ENCODE measurements at regions not wholly inside any gene's neighbourhood (a gene's known extent, or its start where the extent isn't known, plus 50 kb on each side); places are given as distances from the start of the nearest gene placed in this dataset.

GRCh38 chr5:28380167-28380566 is 1341.8 kb upstream of the CDH9 start:
- TF ChIP-seq CREB1 (IDR thresholded peaks at IDR 0.05; ENCODE audit: low read depth) (no peak), ZBTB7A (IDR thresholded peaks at IDR 0.05; ENCODE audit: low read depth) (no peak), TAF1 (IDR thresholded peaks at IDR 0.05; ENCODE audit: low read depth) (no peak), EGR1 (IDR thresholded peaks at IDR 0.05) (no peak), FOXM1 (IDR thresholded peaks at IDR 0.05; ENCODE audit: borderline replicate concordance, low read depth) (no peak), TEAD4 (IDR thresholded peaks at IDR 0.05) (no peak), CEBPB (IDR thresholded peaks at IDR 0.05) (no peak), RAD21 (IDR thresholded peaks at IDR 0.05; ENCODE audit: low read depth) (no peak)
- TF ChIP-seq, protein P1, sequence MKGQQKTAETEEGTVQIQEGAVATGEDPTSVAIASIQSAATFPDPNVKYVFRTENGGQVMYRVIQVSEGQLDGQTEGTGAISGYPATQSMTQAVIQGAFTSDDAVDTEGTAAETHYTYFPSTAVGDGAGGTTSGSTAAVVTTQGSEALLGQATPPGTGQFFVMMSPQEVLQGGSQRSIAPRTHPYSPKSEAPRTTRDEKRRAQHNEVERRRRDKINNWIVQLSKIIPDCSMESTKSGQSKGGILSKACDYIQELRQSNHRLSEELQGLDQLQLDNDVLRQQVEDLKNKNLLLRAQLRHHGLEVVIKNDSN (IDR thresholded peaks at IDR 0.05), result no peak

DNA sequence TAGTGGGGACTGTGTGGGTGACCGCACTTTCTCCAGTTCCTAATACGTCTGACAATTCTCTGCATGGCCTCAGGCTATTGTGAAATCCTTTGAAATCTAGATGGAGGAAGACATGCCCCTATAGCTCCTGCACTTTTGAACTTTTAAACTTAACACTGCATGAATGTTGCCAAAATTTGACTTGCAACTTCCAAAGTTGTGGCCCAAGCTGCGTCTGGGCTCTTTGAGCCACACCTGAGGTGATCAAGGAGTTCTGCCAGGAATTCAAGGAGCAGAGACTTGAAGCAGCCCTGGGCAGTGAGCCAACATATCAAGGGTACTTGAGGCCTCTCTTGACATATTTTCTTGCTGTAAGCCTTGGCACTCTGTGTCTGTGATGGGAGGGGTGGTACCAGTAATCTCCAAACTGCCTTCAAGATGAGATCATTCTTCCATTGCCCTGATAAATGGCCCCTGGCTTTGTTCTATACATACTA is 1336.1 kb upstream of the CDH9 start:
- TF ChIP-seq, protein P2, sequence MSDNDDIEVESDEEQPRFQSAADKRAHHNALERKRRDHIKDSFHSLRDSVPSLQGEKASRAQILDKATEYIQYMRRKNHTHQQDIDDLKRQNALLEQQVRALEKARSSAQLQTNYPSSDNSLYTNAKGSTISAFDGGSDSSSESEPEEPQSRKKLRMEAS (IDR thresholded peaks at IDR 0.05), result no peak
- TF ChIP-seq YY1 (IDR thresholded peaks at IDR 0.05; ENCODE audit: low read depth) (no peak), NFIC (IDR thresholded peaks at IDR 0.05) (peak; percentile 94), TCF12 (IDR thresholded peaks at IDR 0.05; ENCODE audit: low read depth) (peak; percentile 90), CREB1 (IDR thresholded peaks at IDR 0.05; ENCODE audit: low read depth) (no peak), EP300 (IDR thresholded peaks at IDR 0.05; ENCODE audit: borderline replicate concordance) (peak; percentile 88), ZBTB7A (IDR thresholded peaks at IDR 0.05; ENCODE audit: low read depth) (no peak), CEBPB (IDR thresholded peaks at IDR 0.05) (peak; percentile 93), RAD21 (IDR thresholded peaks at IDR 0.05; ENCODE audit: low read depth) (no peak), EGR1 (IDR thresholded peaks at IDR 0.05) (0 out of 2 replicates have a peak, but pooled peaks have one; percentile 10), TEAD4 (IDR thresholded peaks at IDR 0.05) (peak; percentile 78), TAF1 (IDR thresholded peaks at IDR 0.05; ENCODE audit: low read depth) (no peak), FOXM1 (IDR thresholded peaks at IDR 0.05; ENCODE audit: borderline replicate concordance, low read depth) (peak; percentile 84)
- TF ChIP-seq, protein P3, sequence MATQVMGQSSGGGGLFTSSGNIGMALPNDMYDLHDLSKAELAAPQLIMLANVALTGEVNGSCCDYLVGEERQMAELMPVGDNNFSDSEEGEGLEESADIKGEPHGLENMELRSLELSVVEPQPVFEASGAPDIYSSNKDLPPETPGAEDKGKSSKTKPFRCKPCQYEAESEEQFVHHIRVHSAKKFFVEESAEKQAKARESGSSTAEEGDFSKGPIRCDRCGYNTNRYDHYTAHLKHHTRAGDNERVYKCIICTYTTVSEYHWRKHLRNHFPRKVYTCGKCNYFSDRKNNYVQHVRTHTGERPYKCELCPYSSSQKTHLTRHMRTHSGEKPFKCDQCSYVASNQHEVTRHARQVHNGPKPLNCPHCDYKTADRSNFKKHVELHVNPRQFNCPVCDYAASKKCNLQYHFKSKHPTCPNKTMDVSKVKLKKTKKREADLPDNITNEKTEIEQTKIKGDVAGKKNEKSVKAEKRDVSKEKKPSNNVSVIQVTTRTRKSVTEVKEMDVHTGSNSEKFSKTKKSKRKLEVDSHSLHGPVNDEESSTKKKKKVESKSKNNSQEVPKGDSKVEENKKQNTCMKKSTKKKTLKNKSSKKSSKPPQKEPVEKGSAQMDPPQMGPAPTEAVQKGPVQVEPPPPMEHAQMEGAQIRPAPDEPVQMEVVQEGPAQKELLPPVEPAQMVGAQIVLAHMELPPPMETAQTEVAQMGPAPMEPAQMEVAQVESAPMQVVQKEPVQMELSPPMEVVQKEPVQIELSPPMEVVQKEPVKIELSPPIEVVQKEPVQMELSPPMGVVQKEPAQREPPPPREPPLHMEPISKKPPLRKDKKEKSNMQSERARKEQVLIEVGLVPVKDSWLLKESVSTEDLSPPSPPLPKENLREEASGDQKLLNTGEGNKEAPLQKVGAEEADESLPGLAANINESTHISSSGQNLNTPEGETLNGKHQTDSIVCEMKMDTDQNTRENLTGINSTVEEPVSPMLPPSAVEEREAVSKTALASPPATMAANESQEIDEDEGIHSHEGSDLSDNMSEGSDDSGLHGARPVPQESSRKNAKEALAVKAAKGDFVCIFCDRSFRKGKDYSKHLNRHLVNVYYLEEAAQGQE (IDR thresholded peaks at IDR 0.05; ENCODE audit: low read depth), result no peak
- TF ChIP-seq, protein P1 (IDR thresholded peaks at IDR 0.05), result no peak

GRCh38 chr5:28370896-28371295 is 1332.5 kb upstream of the CDH9 start:
- TF ChIP-seq ZBTB7A (IDR thresholded peaks at IDR 0.05; ENCODE audit: low read depth) (no peak), YY1 (IDR thresholded peaks at IDR 0.05; ENCODE audit: low read depth) (no peak), TEAD4 (IDR thresholded peaks at IDR 0.05) (no peak), RAD21 (IDR thresholded peaks at IDR 0.05; ENCODE audit: low read depth) (no peak), NFIC (IDR thresholded peaks at IDR 0.05) (no peak), EGR1 (IDR thresholded peaks at IDR 0.05) (no peak)
- TF ChIP-seq, protein P2 (IDR thresholded peaks at IDR 0.05), result no peak
- TF ChIP-seq, protein P1 (IDR thresholded peaks at IDR 0.05), result no peak
- TF ChIP-seq, protein P3 (IDR thresholded peaks at IDR 0.05; ENCODE audit: low read depth), result no peak

GRCh38 chr5:28369418-28369817 is 1331.0 kb upstream of the CDH9 start:
- no peak for TF ChIP-seq ZBTB7A (IDR thresholded peaks at IDR 0.05; ENCODE audit: low read depth)
- TF ChIP-seq NFIC (IDR thresholded peaks at IDR 0.05), result no peak
- TF ChIP-seq EP300 (IDR thresholded peaks at IDR 0.05; ENCODE audit: borderline replicate concordance), result no peak
- TF ChIP-seq RAD21 (IDR thresholded peaks at IDR 0.05; ENCODE audit: low read depth), result no peak
- no peak for TF ChIP-seq CEBPB (IDR thresholded peaks at IDR 0.05)
- TF ChIP-seq FOXM1 (IDR thresholded peaks at IDR 0.05; ENCODE audit: borderline replicate concordance, low read depth), result no peak
- no peak for TF ChIP-seq EGR1 (IDR thresholded peaks at IDR 0.05)
- TF ChIP-seq YY1 (IDR thresholded peaks at IDR 0.05; ENCODE audit: low read depth), result no peak
- TF ChIP-seq, protein P1 (IDR thresholded peaks at IDR 0.05), result no peak
- TF ChIP-seq TAF1 (IDR thresholded peaks at IDR 0.05; ENCODE audit: low read depth), result no peak
- TF ChIP-seq, protein P3 (IDR thresholded peaks at IDR 0.05; ENCODE audit: low read depth), result no peak
- no peak for TF ChIP-seq TCF12 (IDR thresholded peaks at IDR 0.05; ENCODE audit: low read depth)
- TF ChIP-seq TEAD4 (IDR thresholded peaks at IDR 0.05), result no peak
- TF ChIP-seq, protein P2 (IDR thresholded peaks at IDR 0.05), result no peak
- no peak for TF ChIP-seq CREB1 (IDR thresholded peaks at IDR 0.05; ENCODE audit: low read depth)

Data from Ishikawa (cell line).